Fibroblast of villous mesenchyme (primary cell): ENCODE measurements at regions not wholly inside any gene's neighbourhood (a gene's known extent, or its start where the extent isn't known, plus 50 kb on each side); places are given as distances from the start of the nearest gene placed in this dataset.

ENCODE experiments used
- DNase-seq: peaks from one replicate; pipeline ENCODE4 v3.0.0-alpha.2; 2010; ENCODE audit warnings: low read depth
- H3K4me3 ChIP-seq: 2 replicates; pipeline ENCODE4 v1.5.1; 2011; ENCODE audit warnings: low read depth, mild to moderate bottlenecking, low read length
- CTCF ChIP-seq: IDR thresholded peaks from 2 replicates; pipeline ENCODE4 v1.5.1; 2012; ENCODE audit warnings: low read depth, mild to moderate bottlenecking, low read length; ENCODE audit not compliant: insufficient read depth

DNA sequence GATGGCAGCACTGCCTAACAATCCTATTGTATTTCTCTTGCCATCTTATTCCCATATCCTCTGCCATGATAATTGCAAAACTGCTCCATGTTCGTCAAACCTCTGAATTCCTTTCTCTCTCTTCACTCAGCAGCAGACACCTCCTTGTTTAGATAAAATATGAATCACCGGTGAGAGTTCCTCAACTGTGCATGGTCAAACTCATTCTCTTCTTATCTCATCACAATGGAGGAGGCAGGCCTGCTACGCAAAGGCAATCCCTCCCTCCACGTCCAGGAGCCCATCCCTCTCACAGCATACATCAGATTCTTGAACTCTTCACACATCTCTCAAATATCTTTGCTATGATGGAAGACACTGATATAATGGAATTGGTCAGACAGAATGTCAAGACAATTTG, 90.1 kb upstream of the DAAM1 start:
- TF ChIP-seq CTCF: no peak
- H3K4me3 ChIP-seq: no peak overlapping the region
- peak; percentile 66 for DNase-seq

DNA sequence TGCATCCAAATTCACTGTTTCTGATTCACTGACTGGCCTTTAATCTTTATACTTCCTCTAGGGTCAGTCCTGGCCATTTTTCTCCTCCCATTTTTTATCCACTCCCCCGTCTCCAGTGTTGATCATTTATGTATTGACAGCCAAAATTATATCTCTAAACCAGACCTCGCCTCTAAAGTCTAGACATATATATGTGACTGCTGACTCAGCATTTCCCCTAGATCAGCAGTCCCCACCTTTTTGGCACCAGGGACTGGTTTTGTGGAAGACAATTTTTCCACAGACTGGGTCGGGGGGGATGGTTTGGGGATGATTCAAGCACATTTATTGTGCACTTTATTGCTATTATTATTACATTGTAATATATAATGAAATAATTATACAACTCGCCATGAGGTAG, 88.3 kb upstream of the DAAM1 start:
- no peak for DNase-seq
- no peak for TF ChIP-seq CTCF
- no peak overlapping the region for H3K4me3 ChIP-seq

GRCh38 chr14:59101476-59101875, 87.0 kb upstream of the DAAM1 start:
- no peak for DNase-seq
- H3K4me3 ChIP-seq: no peak overlapping the region
- no peak for TF ChIP-seq CTCF

- no peak overlapping the region for H3K4me3 ChIP-seq
- no peak for TF ChIP-seq CTCF
- DNase-seq: peak; percentile 45
Measured at GRCh38 chr14:59103396-59103795, 85.1 kb upstream of the DAAM1 start.

DNA sequence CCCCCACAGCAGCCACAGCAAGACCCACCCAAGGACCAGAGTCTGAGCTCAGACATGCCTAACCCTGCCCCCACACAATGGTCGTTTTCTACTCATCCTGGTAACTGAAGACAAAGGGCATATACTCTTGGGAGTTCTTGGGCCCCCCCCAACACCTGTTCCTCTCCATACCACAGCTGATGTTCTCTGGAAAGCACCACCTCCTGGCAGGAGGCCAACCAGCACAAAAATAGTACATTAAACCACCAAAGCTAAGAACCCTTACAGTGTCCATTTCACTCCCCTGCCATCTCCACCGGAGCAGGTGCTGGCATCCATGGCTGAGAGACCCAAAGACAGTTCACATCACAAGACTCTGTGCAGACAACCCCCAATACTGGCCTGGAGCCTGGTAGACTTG, 80.6 kb upstream of the DAAM1 start:
- no peak for TF ChIP-seq CTCF
- DNase-seq: no peak
- no peak overlapping the region for H3K4me3 ChIP-seq

GRCh38 chr14:59116984-59117415, 71.5 kb upstream of the DAAM1 start:
- no peak overlapping the region for H3K4me3 ChIP-seq
- DNase-seq: peak; percentile 53
- TF ChIP-seq CTCF: no peak

DNA sequence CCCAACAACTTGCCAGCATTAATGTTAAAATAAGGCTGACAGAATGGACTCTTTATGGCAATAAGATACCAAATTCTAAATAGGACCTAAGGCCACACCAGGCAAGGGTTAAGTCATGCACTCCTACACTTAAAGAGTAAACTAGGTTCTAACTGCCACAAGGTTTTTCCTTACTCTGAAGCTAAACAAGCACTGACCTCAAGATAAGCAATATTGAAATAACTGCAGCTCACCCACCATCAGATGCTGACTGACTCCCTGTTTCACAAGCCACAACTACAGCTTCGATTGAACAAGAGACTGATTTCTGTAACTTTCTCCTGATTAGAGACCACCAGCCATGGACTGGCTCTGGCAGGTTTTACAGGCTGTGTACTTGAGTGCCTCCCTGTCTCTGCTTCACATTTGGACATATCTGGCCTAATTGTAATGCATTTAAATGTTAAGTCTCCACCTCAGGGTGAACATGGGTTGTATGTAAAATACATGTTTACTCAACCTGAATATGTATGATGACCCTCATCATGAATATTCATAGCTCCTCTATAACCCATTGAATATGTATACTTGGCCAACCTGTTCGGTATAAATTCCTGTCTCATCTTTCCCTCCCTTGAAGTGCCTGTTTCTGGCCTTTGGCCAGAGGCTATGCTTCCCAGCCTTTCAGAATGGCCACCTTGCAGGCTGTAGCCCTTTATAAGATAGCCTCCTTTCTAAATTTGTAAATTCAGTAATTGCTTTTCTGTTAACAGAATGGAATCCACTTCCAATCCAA, 70.5 kb upstream of the DAAM1 start:
- DNase-seq: peak; percentile 54
- no peak for TF ChIP-seq CTCF
- no peak overlapping the region for H3K4me3 ChIP-seq
